Smooth muscle cell (in vitro differentiated cells): ENCODE measurements at regions not wholly inside any gene's neighbourhood (a gene's known extent, or its start where the extent isn't known, plus 50 kb on each side); places are given as distances from the start of the nearest gene placed in this dataset.

ENCODE experiments used
- DNase-seq: peaks from one replicate; lab custom pipeline; 2025; ENCODE audit not compliant: unreplicated experiment; lab: John Stamatoyannopoulos, UW
- H2AFZ ChIP-seq: fragments of 200-600 bp; sonication (generic); 2 replicates; pipeline ENCODE4 v1.6.0; 2016; ENCODE audit warnings: antibody characterized with exemption, low read depth, mild to moderate bottlenecking
- H3F3A ChIP-seq: fragments of 200-600 bp; sonication (generic); 2 replicates; pipeline ENCODE4 v1.6.0; 2017; ENCODE audit warnings: antibody characterized with exemption, low read depth
- H3K27ac ChIP-seq: fragments of 200-600 bp; sonication (generic); 2 replicates; pipeline ENCODE4 v1.5.1; 2016; ENCODE audit warnings: low read depth, mild to moderate bottlenecking
- H3K27me3 ChIP-seq: fragments of 200-600 bp; sonication (generic); 2 replicates; pipeline ENCODE4 v1.6.1; 2016; ENCODE audit warnings: low read depth, mild to moderate bottlenecking
- H3K36me3 ChIP-seq: fragments of 200-600 bp; sonication (generic); 2 replicates; pipeline ENCODE4 v1.5.1; 2016; ENCODE audit warnings: low read depth
- H3K4me1 ChIP-seq: fragments of 200-600 bp; sonication (generic); 2 replicates; pipeline ENCODE4 v1.5.1; 2016; ENCODE audit warnings: low read depth
- H3K4me2 ChIP-seq: fragments of 200-600 bp; sonication (generic); 2 replicates; pipeline ENCODE4 v1.6.0; 2016; ENCODE audit warnings: mild to moderate bottlenecking
- H3K4me3 ChIP-seq: fragments of 200-600 bp; sonication (generic); 2 replicates; pipeline ENCODE4 v1.5.1; 2016; ENCODE audit warnings: mild to moderate bottlenecking
- H3K79me2 ChIP-seq: fragments of 200-600 bp; sonication (generic); 2 replicates; pipeline ENCODE4 v1.6.0; 2016; ENCODE audit warnings: low read depth, mild to moderate bottlenecking
- H3K9ac ChIP-seq: fragments of 200-600 bp; sonication (generic); 2 replicates; pipeline ENCODE4 v1.6.0; 2016; ENCODE audit warnings: low read depth
- H3K9me3 ChIP-seq: fragments of 200-600 bp; sonication (generic); replicated peaks from 2 replicates; pipeline ENCODE4 v1.5.1; 2016; ENCODE audit warnings: low read depth
- H4K20me1 ChIP-seq: fragments of 200-600 bp; sonication (generic); 2 replicates; pipeline ENCODE4 v1.6.0; 2016; ENCODE audit warnings: low read depth
- CTCF ChIP-seq: fragments of 200-600 bp; sonication (generic); IDR thresholded peaks from 2 replicates; pipeline ENCODE4 v1.5.1; 2017; ENCODE audit warnings: borderline replicate concordance, mild to moderate bottlenecking, antibody characterized with exemption; ENCODE audit not compliant: insufficient read depth, poor library complexity, severe bottlenecking
- WGBS: methylation state at CpG from one replicate; pipeline ENCODE4 v1.1.7; 2016; ENCODE audit warnings: low lambda C conversion rate; 5-methylcytosine and 5-hydroxymethylcytosine counted together

GRCh38 chr7:89773611-89774010 is 380.7 kb upstream of the STEAP1 start:
- Histone ChIP-seq H3K79me2 (no peaks in the 10 kb centered on the region), H3K27me3 (no peaks in the 10 kb centered on the region), H3K4me3 (no peak overlapping the region), H4K20me1 (no peaks in the 10 kb centered on the region), H3K4me1 (no peaks in the 10 kb centered on the region), H3K9ac (no peak overlapping the region), H3K36me3 (no peaks in the 10 kb centered on the region), H3F3A (no peaks in the 10 kb centered on the region), H2AFZ (no peak overlapping the region), H3K27ac (no peak overlapping the region), H3K4me2 (no peak overlapping the region), H3K9me3 (no peaks in the 10 kb centered on the region)
- 58% methylated on average over 2 of the region's 2 CpGs for WGBS
- no peak for TF ChIP-seq CTCF
- DNase-seq: no peak

GRCh38 chr7:89775459-89775858 is 378.8 kb upstream of the STEAP1 start:
- Histone ChIP-seq H3K36me3 (no peaks in the 10 kb centered on the region), H3K9me3 (no peaks in the 10 kb centered on the region), H3K9ac (no peak overlapping the region), H3K4me1 (no peaks in the 10 kb centered on the region), H4K20me1 (no peaks in the 10 kb centered on the region), H2AFZ (no peak overlapping the region), H3K79me2 (no peaks in the 10 kb centered on the region), H3K27me3 (no peaks in the 10 kb centered on the region), H3K4me2 (no peak overlapping the region), H3K27ac (no peak overlapping the region), H3K4me3 (no peak overlapping the region), H3F3A (no peaks in the 10 kb centered on the region)
- no peak for TF ChIP-seq CTCF
- no peak for DNase-seq

GRCh38 chr7:89776980-89777379 is 377.3 kb upstream of the STEAP1 start:
- Histone ChIP-seq H3K79me2 (no peaks in the 10 kb centered on the region), H3K36me3 (no peaks in the 10 kb centered on the region), H3K4me1 (no peaks in the 10 kb centered on the region), H3K4me2 (no peak overlapping the region), H3K4me3 (no peak overlapping the region), H3K27ac (no peak overlapping the region), H2AFZ (no peak overlapping the region), H3K9ac (no peak overlapping the region), H3F3A (no peaks in the 10 kb centered on the region), H3K9me3 (no peaks in the 10 kb centered on the region), H3K27me3 (no peaks in the 10 kb centered on the region), H4K20me1 (no peaks in the 10 kb centered on the region)
- no peak for TF ChIP-seq CTCF
- 97% methylated on average over 2 of the region's 2 CpGs for WGBS
- no peak for DNase-seq

DNA sequence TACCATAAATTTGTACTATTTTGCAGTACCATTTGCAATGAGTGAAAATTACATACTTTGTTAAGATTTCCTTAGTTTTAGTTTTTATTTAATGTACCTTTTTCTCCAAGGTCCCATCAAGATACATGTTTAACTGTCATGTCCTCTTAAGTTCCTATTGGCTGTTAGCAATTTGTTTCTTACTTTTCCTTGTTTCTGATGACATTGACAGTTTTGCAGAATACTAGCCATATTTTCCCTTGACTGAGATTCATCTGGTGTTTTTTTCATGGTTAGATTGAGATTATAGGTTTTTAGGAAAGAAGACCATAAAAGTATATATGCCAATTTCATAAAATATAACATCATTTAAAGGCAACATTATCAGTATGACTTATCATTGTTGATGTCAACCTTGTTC is 376.8 kb upstream of the STEAP1 start:
- H3K4me3 ChIP-seq: no peak overlapping the region
- no peak for TF ChIP-seq CTCF
- H3K4me2 ChIP-seq: no peak overlapping the region
- no peaks in the 10 kb centered on the region for H3K9me3 ChIP-seq
- no peak overlapping the region for H3K9ac ChIP-seq
- no peak for DNase-seq
- H3K27me3 ChIP-seq: no peaks in the 10 kb centered on the region
- H3K4me1 ChIP-seq: no peaks in the 10 kb centered on the region
- no peaks in the 10 kb centered on the region for H3K79me2 ChIP-seq
- no peaks in the 10 kb centered on the region for H4K20me1 ChIP-seq
- no peaks in the 10 kb centered on the region for H3F3A ChIP-seq
- no peak overlapping the region for H3K27ac ChIP-seq
- no peak overlapping the region for H2AFZ ChIP-seq
- H3K36me3 ChIP-seq: no peaks in the 10 kb centered on the region
